HL-60 (cell line): ENCODE measurements at regions not wholly inside any gene's neighbourhood (a gene's known extent, or its start where the extent isn't known, plus 50 kb on each side); places are given as distances from the start of the nearest gene placed in this dataset.

ENCODE experiments used
- POLR2AphosphoS5 ChIP-seq: IDR thresholded peaks from 2 replicates; pipeline ENCODE4 v1.6.1; 2012; ENCODE audit warnings: low read depth
- SPI1 ChIP-seq: IDR thresholded peaks from 2 replicates; pipeline ENCODE4 v1.6.1; 2012; ENCODE audit warnings: low read depth, mild to moderate bottlenecking, borderline replicate concordance
- TF ChIP-seq, protein P1 (sequence below): IDR thresholded peaks from one replicate; pipeline ENCODE4 v1.5.1; 2011; ENCODE audit warnings: low read length, control low read depth, inconsistent platforms; ENCODE audit not compliant: insufficient read depth
- TF ChIP-seq, protein P2 (sequence below): IDR thresholded peaks from 2 replicates; pipeline ENCODE4 v1.6.1; 2012; ENCODE audit warnings: low read depth; ENCODE audit not compliant: insufficient replicate concordance

GRCh38 chr10:29774475-29774874, 139.7 kb upstream of the SVIL start:
- TF ChIP-seq, protein P1, sequence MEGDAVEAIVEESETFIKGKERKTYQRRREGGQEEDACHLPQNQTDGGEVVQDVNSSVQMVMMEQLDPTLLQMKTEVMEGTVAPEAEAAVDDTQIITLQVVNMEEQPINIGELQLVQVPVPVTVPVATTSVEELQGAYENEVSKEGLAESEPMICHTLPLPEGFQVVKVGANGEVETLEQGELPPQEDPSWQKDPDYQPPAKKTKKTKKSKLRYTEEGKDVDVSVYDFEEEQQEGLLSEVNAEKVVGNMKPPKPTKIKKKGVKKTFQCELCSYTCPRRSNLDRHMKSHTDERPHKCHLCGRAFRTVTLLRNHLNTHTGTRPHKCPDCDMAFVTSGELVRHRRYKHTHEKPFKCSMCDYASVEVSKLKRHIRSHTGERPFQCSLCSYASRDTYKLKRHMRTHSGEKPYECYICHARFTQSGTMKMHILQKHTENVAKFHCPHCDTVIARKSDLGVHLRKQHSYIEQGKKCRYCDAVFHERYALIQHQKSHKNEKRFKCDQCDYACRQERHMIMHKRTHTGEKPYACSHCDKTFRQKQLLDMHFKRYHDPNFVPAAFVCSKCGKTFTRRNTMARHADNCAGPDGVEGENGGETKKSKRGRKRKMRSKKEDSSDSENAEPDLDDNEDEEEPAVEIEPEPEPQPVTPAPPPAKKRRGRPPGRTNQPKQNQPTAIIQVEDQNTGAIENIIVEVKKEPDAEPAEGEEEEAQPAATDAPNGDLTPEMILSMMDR: no peak
- no peak for TF ChIP-seq POLR2AphosphoS5
- TF ChIP-seq, protein P2, sequence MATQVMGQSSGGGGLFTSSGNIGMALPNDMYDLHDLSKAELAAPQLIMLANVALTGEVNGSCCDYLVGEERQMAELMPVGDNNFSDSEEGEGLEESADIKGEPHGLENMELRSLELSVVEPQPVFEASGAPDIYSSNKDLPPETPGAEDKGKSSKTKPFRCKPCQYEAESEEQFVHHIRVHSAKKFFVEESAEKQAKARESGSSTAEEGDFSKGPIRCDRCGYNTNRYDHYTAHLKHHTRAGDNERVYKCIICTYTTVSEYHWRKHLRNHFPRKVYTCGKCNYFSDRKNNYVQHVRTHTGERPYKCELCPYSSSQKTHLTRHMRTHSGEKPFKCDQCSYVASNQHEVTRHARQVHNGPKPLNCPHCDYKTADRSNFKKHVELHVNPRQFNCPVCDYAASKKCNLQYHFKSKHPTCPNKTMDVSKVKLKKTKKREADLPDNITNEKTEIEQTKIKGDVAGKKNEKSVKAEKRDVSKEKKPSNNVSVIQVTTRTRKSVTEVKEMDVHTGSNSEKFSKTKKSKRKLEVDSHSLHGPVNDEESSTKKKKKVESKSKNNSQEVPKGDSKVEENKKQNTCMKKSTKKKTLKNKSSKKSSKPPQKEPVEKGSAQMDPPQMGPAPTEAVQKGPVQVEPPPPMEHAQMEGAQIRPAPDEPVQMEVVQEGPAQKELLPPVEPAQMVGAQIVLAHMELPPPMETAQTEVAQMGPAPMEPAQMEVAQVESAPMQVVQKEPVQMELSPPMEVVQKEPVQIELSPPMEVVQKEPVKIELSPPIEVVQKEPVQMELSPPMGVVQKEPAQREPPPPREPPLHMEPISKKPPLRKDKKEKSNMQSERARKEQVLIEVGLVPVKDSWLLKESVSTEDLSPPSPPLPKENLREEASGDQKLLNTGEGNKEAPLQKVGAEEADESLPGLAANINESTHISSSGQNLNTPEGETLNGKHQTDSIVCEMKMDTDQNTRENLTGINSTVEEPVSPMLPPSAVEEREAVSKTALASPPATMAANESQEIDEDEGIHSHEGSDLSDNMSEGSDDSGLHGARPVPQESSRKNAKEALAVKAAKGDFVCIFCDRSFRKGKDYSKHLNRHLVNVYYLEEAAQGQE: no peak
- TF ChIP-seq SPI1: no peak
